PFSK-1 (cell line): ENCODE measurements at regions not wholly inside any gene's neighbourhood (a gene's known extent, or its start where the extent isn't known, plus 50 kb on each side); places are given as distances from the start of the nearest gene placed in this dataset.

Source experiments
- FOXP2 ChIP-seq: optimal IDR thresholded peaks from 2 replicates; pipeline ENCODE3; 2011; ENCODE audit warnings: borderline replicate concordance, control low read depth, inconsistent platforms; ENCODE audit not compliant: insufficient read depth; ENCODE audit errors: extremely low read length, extremely low read depth
- POLR2AphosphoS5 ChIP-seq: IDR thresholded peaks from 2 replicates; pipeline ENCODE4 v1.6.1; 2012; ENCODE audit warnings: low read depth, mild to moderate bottlenecking, control low read depth, low read length, moderate library complexity
- SIN3A ChIP-seq: IDR thresholded peaks from 2 replicates; pipeline ENCODE4 v1.6.1; 2012; ENCODE audit warnings: mild to moderate bottlenecking, low read length, moderate library complexity, borderline replicate concordance; ENCODE audit not compliant: insufficient read depth
- TAF1 ChIP-seq: IDR thresholded peaks from 2 replicates; pipeline ENCODE4 v1.6.1; 2012; ENCODE audit warnings: low read length, control low read depth, borderline replicate concordance; ENCODE audit not compliant: insufficient read depth

DNA sequence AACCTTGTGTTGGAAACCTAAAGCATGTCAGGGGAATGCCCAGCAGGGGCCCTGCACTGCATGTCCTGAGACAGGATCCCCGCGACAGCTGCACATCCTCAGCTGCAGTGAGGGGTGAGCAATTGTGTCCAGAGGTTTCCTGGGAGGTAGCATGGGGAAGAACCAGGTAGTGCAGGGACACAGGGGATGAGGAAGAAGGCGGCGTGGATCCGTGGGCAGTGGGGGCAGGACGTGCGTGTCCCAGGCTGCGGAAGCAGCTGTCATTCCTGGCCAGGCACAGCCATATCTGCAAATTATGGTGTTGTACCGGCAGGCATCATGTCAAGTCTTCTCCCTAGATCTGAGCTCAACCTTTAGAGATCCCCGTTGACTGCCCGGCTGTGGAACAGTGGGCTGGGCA is 238.2 kb upstream of the MYT1L start:
- TF ChIP-seq SIN3A (no peak), POLR2AphosphoS5 (no peak), TAF1 (no peak), FOXP2 (no peak)
